ENCODE measurements at regions not wholly inside any gene's neighbourhood (a gene's known extent, or its start where the extent isn't known, plus 50 kb on each side); places are given as distances from the start of the nearest gene placed in this dataset.

DNA sequence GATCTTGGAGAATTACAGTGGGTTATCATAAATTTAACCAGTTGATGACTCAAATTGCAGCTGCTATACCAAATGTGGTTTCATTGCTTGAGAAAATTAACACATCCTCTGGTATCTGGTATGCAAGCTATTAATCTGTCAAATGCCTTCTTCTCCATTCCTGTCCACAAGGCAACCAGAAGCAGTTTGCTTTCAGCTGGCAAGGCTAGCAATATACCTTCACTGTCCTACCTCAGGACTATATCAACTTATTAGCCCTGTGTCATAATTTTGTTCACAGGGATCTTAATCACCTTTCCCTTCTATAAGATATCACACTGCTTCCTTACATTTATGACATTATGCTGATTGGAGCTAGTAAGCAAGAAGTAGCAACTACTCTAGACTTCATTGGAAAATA lies 110.0 kb upstream of the GPC3 start:
- TF ChIP-seq, protein P1, sequence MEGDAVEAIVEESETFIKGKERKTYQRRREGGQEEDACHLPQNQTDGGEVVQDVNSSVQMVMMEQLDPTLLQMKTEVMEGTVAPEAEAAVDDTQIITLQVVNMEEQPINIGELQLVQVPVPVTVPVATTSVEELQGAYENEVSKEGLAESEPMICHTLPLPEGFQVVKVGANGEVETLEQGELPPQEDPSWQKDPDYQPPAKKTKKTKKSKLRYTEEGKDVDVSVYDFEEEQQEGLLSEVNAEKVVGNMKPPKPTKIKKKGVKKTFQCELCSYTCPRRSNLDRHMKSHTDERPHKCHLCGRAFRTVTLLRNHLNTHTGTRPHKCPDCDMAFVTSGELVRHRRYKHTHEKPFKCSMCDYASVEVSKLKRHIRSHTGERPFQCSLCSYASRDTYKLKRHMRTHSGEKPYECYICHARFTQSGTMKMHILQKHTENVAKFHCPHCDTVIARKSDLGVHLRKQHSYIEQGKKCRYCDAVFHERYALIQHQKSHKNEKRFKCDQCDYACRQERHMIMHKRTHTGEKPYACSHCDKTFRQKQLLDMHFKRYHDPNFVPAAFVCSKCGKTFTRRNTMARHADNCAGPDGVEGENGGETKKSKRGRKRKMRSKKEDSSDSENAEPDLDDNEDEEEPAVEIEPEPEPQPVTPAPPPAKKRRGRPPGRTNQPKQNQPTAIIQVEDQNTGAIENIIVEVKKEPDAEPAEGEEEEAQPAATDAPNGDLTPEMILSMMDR (IDR thresholded peaks at IDR 0.05), result no peak
- TF ChIP-seq POLR2A (IDR thresholded peaks at IDR 0.05) (no peak), EP300 (IDR thresholded peaks at IDR 0.05) (no peak)
